DMS 273 (cell line): ENCODE measurements at regions not wholly inside any gene's neighbourhood (a gene's known extent, or its start where the extent isn't known, plus 50 kb on each side); places are given as distances from the start of the nearest gene placed in this dataset.
"Not testable (repeated sequence)": the region's sequence is repeated elsewhere in the genome, so short reads cannot be mapped to it uniquely, and the experiment has no call there.

Source experiments
- DNase-seq: peaks from one replicate; lab custom pipeline; 2025; ENCODE audit not compliant: unreplicated experiment; lab: John Stamatoyannopoulos, UW

DNA sequence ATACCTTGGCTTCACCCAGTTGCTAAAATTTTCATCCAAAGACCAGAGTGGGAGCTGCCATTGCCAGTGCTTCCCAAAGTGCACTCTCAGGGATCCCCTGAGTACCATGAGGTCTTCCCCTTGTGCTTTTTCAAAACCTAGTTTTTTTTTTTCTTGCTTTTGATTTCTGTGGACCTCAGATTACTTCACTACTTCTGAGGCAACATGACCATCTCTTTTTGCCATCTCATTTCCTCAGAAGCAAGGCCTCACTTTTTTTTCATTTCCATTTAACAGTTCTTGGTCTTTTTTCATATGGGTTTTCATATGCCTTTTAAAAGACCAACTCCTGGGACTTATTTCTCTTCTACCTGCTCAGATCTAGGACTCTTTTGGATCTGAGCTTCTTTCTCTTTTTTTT is 64.1 kb upstream of the MMS22L start:
- no peak for DNase-seq

DNA sequence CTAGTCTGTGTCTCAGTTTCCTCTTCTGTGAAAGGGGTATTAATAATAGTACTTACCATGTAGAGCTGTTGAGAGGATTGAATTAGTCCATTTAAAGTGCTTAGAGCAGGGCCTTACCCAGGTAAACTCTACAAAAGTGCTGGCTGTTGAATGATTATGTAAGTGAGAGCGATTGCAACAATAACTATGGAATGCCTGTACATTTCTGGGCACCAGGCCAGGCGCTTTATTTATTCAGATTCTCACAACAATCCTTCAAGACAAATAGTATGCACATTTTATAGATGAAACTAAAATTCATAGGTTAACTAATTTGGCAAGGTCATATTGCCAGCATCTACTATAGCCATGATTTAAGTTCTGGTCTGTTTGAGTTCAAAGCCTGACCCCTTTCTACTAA is 78.3 kb upstream of the MMS22L start:
- DNase-seq = no peak

DNA sequence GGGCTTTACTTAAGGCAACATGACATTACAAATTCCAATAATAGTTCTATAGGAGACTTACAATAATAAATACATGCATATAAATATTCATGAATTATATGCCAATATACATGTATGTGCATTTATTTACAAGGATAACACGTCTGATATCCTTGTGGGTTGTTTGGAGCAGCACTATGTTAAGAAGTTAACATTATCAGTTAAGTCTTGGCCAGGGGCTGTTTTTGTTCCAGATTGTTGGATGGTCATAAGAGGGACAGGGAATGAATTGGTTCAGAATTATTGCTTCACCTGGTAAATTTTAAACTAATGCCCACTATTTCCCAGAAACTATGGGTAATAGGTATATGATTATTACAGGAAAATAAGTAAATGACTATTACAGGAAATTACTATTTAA is 81.3 kb upstream of the MMS22L start:
- no peak for DNase-seq

DNA sequence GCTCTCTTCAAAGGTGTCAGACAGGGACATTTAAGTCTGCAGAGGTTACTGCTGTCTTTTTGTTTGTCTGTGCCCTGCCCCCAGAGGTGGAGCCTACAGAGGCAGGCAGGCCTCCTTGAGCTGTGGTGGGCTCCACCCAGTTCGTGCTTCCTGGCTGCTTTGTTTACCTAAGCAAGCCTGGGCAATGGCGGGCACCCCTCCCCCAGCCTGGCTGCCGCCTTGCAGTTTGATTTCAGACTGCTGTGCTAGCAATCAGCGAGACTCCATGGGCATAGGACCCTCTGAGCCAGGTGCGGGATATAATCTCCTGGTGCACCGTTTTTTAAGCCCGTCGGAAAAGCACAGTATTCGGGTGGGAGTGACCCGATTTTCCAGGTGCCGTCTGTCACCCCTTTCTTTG is 99.1 kb upstream of the MMS22L start:
- DNase-seq = not testable (repeated sequence)

DNA sequence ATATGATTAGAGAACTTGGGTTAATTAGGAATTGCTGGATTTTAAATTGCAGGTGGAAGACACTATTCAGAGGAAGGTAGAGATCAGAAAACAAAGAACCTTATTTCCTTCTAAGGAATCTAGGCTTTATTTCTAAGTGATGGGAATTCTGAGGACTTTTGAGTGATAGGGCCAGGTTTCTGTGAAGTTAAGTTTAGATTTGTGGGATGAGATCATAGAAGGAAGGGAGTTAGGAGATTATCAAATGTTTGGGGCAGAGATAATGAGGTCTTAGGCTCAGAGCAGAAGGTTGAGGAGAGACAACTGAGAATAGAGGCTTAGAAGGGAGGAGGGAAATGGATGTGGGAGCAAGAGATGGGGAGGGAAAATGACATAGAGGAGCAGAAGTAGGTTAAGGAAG is 109.7 kb upstream of the MMS22L start:
- DNase-seq = no peak

DNA sequence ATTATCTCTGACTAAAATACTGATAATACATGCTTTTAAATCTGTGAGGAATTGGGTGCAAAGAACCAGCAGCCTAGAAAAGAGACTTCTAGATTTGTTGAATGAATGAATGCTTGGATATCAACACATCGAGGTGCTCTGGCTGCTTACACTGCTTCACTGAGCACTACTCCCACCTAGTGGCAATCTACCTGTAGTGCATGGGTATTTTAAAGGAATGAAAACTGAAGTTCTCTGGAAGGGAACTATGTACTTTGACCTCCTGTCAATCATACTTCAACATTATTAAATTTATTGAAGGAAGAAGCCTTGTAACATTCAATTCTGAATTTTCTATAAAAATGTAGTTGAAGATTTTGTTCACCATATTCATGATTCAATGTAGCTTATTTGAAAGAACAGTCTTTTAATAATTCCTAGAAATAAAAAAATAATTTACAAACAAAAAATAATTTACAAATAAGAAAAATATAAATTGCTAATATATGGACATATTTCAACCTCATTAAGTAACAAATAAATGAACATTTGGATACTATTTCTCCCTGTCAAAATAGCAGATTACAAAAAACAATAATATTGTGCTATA is 111.2 kb upstream of the MMS22L start:
- peak; percentile 79 for DNase-seq

DNA sequence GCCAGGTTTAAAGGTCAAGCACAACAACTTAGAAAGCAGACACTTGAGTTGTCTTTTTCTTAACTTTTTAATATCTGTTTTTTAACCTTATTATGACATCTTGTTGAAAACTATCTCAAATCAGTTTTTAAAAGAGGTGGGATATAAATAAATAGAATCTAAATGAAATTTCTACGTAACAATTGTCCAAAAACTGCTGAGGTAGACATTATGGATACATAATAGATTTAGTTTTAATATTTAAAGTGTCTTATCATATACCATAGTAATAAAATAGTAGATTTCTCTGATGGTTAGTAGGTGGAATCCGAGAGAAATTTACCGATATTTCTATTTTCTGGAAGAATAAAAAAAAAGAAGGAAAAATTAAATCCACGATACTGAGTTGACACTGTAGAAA is 113.9 kb upstream of the MMS22L start:
- DNase-seq = no peak

DNA sequence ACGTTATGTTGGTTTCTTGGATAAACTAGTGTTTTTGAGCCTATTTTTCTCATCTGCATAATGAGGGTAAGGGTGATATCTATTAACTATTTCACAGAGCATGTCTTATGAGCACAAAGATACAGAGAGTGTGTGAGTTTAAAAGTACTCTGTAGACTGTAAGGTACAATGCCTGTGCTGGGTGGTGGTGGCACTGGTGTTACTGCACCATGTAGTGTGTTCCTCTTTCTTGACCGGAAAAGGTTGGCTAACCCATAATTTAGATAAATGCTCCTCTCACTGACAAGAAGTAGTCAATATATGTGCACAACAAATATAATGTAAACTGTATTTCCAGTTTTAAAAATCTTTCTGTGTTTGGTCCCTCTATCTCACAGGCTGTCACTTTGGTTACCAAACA is 116.2 kb upstream of the MMS22L start:
- DNase-seq = no peak

DNA sequence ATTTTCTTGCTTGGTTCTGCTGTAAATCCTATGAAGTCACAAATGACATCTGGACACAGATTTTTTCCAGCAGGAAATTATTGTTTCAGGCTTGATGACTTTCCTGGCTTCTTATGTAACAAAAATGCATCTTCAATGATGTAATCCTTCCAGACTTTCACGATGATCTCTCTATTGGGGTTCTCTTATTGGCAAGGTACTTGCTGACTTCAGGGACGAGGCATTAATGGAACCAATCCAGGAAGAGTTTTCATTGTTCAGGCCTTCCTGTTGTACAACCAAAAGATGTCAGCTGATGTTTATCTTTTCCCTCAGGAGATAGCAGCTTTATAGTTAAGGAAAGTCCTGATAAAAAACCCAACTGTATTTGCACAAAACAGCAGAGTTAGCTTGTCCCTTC is 118.5 kb upstream of the MMS22L start:
- DNase-seq = no peak

DNA sequence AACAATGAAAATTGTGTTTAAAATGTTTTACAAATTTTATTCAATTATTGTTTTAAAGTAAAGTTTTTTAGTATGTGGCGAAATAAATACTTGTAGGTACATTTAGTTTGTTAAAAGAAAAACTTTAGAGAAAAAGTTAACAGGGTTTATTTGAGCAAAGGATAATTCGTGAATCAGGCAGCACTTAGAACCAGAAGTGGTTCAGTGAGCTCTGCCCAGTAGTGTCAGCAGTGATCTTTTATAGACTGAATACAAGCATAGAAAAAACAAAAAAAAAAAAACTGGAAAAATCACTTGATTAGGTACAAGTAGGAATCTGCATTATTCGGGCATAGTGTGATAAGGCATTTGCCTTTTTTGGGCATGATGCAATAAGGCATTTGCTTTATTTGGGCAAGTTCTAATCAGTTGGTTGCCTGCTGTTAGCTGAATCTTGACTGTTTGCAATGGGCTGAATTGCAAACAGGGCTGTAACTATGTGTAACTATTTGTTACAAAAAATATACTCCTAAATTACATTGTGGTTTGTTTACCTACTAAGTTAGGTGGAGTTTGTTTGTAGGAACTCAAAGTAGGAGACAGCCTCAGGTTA is 122.9 kb upstream of the MMS22L start:
- no peak for DNase-seq

DNA sequence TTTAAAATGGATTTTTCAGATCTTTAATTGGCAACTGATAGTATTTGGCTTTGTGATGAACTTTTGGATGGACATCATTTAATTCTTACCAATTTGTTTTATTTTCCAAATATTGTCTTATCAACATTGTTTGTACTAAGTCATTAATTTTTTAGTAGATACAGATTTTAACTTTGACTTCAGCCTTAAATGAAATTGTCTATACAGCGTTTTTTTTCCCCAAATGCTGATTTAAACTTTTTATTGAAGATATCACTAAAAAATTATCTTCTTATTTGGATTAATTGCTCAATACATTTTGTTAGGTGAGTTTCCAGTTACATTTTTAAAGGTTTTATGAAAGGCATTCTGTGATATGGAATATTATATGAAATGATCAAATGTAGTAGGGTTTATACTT is 123.6 kb upstream of the MMS22L start:
- DNase-seq = no peak

DNA sequence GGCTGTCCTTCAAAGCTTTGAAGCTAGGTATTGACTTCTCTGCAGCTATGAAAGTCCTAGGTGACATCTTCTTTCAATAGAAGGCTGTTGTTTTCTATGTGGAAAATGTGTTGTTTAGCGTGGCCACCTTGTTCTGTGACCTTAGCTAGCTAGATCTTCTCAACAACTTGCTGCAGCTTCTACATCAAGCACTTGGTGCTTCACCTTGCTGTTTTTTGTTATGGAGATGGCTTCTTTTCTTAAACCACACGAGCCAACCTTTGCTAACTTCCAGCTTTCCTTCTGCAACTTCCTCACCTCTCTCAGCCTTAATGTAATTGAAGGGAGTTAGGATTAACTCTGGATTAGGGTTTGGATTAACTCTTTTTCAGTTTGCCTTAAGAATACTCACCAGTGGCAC is 128.6 kb upstream of the MMS22L start:
- DNase-seq = no peak

DNA sequence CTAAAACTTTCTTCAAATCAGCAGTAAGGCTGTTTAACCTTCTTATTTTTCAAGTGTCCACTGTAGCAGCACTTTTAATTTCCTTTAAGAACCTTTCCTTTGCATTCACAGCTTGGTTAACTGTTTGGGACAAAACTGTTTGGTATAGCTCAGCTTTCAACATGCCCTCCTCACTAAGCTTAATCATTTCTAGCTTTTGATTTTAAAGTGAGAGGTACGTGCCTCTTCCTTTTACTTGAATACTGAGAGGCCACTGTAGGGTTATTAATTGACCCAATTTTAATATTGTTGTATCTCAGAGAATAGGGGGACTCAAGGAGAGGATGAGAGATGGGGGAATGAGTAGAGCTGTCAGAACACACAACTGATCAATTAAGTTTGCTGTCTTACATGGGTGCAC is 129.5 kb upstream of the MMS22L start:
- no peak for DNase-seq

DNA sequence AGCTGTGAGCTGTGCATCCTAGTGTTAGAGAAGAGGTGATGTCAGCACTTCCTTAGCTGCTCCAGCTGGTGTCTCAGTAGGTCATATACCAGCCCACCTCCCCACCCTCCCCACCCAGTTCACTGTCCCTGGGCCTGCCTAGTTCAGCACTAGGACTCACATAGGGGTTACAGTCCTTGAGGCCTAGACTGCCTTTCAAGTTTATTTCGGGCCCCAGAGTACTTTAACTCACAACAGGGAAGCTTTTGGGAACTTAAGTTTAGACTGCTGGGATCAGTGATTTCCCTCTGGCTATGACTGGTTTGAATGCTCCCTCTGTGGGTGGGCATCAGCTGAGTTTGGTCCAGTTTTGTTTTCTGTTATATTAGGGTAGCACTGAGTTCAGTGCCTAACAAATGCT is 139.2 kb upstream of the MMS22L start:
- DNase-seq = no peak

DNA sequence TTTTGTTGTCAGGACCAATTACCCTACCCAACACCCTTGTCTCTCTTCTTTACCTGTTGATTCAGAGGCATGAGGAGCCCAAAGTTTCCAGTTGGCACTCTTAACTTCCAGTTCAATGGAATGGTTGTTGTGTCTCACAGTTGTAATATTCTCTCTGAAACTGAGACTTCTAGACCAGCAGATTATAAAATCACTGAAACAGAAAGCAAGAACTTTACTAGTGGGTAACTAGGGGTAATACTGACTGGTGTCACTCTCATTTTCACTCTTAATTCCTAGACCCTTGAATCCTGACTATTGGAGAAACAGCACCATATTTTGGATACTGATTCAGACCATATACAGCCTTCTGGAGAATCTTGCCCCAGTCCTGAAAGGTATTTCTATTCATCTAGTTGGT is 140.2 kb upstream of the MMS22L start:
- DNase-seq = no peak

DNA sequence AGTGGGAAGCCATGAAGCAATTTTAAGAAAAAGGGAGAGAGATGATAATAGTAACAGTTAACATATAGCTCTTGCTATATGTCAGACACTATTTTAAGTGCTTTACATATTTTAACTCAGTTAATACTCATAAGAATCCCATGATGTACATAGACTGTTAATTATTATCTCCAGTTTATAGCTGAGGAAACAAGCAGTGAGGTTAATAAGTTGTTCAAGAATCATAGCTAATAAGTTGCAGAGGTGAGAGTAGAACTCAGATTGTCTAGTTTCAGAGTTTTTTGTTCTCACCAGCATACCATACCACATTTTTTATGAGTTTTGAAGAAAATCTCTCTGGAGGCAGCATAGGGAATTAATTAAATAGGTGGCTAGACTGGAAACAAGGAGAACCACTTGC is 144.6 kb upstream of the MMS22L start:
- no peak for DNase-seq

DNA sequence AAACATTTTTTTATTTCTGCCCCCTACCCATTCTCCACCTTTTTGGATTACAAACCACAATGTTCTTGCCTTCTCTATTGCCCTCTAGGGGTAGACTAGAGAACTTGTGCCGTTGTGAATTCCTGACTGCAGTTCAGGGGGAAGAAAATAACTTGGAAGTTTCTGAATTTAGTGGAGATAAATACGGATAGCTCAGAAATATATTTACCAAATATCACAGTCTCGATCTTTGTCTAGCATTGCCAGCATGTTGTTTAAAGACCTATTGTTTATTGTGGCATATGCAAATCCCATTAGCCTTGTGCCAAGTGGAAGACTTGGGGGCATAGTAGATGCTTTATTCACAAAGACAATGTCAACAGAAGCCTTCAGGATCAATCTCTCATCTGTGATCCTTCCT is 154.1 kb upstream of the MMS22L start:
- peak; percentile 63 for DNase-seq

DNA sequence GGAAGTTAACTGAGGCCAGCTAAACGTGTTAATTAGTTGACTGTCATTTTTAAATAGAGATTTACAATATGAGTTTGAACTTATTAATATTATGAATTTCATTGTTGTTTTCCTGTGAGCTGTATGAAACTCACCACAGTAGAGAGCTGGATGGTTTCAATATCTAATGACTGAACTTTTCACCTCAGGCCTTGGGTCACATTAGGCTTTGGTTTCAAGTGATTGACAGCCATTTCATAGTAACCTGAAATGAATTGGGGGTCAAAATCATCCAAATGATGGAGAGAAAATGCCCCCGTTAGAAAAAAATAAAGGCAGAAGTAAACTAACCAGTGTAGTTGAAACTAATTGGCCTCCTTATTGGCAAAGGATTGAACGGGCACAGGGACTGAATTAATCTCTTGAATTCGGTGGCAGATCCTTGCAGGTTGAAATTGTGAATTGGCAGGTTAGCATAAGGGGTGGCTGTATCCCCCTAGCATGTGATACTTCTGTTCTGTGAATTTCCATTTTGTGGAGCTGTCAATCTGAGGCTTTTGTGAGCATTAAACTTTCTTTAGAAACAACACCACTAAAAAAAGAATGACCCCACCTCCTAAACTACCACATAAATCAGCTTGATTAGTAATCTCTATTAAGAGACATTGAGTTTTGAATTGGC is 155.1 kb upstream of the MMS22L start:
- no peak for DNase-seq

DNA sequence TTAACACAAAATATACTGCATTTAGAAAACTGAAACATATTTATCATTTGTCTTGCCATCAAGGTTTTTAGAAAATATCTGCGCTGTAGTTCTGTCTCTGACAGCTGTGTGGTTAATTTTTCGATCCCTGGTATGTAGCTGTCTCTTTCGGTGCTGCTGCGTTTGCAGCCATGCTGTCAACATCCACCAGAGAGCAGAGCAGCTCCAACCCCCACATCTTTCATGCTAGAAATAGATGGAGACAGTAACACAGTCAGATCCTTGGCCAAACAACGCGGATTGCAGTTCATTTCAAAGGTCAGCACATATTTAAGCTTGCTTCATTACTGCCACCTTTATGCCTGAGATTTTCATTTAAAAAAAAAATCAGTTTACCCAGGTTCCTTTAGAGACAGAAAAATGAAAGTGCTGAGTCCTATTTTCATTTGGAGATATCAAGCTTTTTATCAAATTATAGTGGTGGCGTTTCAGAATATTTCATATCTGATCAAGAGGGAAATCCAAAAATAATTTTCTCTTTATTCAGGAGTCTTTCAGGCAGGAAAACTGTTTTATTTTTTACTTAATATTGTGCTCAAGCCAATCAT is 157.7 kb upstream of the MMS22L start:
- peak; percentile 73 for DNase-seq

DNA sequence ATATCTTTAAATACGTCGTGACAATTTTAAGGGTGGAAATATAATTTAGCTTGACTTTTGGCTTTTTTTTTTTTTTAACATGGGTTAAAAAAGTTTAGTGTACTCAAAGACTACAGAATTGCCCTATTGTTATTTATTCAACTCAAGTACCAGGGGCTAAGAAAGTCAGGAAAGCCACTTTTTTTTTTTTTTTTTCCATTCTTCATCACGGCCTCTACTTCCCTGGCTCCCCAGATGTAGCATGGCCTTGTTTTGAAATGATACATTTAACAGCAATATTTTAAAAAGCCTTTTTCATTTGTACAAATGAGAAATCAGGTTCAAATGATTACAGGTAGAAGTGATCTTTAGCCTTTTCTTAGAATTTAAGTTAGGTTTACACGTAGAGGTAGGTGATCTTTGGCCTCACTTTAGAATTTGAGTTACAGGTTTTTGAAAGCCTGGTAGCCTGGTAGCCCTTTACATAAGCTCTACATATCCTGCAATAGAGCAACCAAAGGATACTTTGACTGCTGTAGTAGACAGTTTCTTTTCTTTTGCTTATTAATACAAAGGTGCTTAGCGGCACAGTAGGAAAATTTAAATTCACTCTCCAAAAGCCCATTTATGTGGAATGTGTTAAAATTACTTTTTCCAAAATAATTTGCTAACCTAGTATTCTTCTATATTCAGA is 160.5 kb upstream of the MMS22L start:
- no peak for DNase-seq

DNA sequence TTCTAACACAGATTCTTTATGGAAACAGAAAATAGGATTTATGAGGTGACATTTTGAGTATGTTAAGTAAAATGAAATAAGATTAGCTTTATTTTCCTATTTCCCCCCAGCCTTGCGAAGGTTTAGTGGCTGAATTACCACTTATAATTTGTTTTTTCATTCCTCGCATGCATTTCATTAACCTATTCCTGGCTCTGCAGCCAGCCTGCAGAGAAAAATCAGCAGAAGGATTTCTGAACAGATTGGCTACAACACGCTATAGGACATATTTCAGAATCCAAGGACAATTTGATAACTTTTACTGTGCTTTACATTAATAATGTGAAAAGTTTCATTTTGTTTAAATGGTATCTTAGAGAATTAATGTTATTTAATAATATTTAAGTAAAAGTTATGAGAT is 162.4 kb upstream of the MMS22L start:
- no peak for DNase-seq

DNA sequence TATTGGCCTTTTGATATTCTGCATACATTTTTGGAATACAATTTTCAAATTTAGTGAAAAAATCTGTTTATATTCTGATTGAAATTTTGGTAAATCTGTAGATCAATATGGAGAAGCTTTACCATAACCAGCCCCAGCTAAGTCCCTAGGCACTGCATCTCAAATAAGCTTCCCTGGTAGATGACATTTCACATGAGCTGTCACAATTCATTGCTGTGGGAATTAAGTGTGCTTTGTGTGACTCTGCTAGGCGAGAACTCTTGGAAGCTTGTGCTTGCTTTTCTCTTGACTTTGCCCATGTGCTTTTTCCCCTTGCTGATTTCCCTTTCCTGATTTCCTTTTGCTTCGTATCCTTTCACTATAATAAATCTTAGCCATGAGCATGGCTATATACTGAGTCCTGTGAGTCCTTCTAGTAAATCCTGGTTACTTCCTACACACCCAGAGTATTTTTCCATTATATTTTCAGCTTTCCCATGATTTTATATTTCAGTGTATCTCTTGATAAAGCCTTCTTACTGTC is 166.5 kb upstream of the MMS22L start:
- DNase-seq = no peak
